CD4-positive, alpha-beta memory T cell (primary cell): ENCODE measurements at regions not wholly inside any gene's neighbourhood (a gene's known extent, or its start where the extent isn't known, plus 50 kb on each side); places are given as distances from the start of the nearest gene placed in this dataset.

ENCODE experiments used
- CTCF ChIA-PET: fragments of 350-600 bp; sonication (Branson Sonifier 250); formaldehyde crosslinking; loops from one replicate; lab custom pipeline; 2021; ENCODE audit warnings: inconsistent platforms; ENCODE audit not compliant: partially characterized antibody; lab: Charles Lee
- POLR2A ChIA-PET: fragments of 350-600 bp; sonication (Branson Sonifier 250); formaldehyde crosslinking; loops from one replicate; lab custom pipeline; 2021; ENCODE audit not compliant: partially characterized antibody; lab: Charles Lee
- DNase-seq, 5 donors: peaks; one replicate each; pipeline versions ENCODE4 v3.0.0 to v3.0.0-alpha.2; 2020 to 2022; ENCODE audit warnings: mixed read lengths in 1 of 5
- H3K27ac ChIP-seq: one replicate; pipeline ENCODE4 v1.7.0; 2013; ENCODE audit warnings: low read depth, low read length
- H3K27me3 ChIP-seq: 2 replicates; pipeline ENCODE4 v1.7.0; 2013; ENCODE audit warnings: mild to moderate bottlenecking, low read length, moderate library complexity; ENCODE audit not compliant: insufficient read depth
- H3K36me3 ChIP-seq: 2 replicates; pipeline ENCODE4 v1.7.0; 2013; ENCODE audit warnings: mild to moderate bottlenecking, low read length, moderate library complexity; ENCODE audit not compliant: insufficient read depth
- H3K4me1 ChIP-seq: 2 replicates; pipeline ENCODE4 v1.7.0; 2013; ENCODE audit warnings: mild to moderate bottlenecking, low read length, moderate library complexity; ENCODE audit not compliant: insufficient read depth
- H3K4me3 ChIP-seq, 2 donors: one replicate each; pipeline ENCODE4 v1.7.0; 2013; ENCODE audit warnings: low read length in 2 of 2, mild to moderate bottlenecking in 1 of 2
- H3K9me3 ChIP-seq, 2 donors: one replicate each; pipeline ENCODE4 v1.7.0; 2013; ENCODE audit warnings: low read length in 2 of 2, control low read depth in 1 of 2; ENCODE audit not compliant: control insufficient read depth in 1 of 2
- H3K27ac Mint-ChIP-seq, 7 donors: one replicate each; pipeline ENCODE4 v1.8.0; 2020 to 2021; ENCODE audit warnings: mixed read lengths in 7 of 7, mild to moderate bottlenecking in 6 of 7, inconsistent platforms in 3 of 7, moderate library complexity in 3 of 7
- H3K27me3 Mint-ChIP-seq, 2 donors: one replicate each; pipeline ENCODE4 v1.8.0; 2020 to 2021; ENCODE audit warnings: mixed read lengths in 2 of 2
- H3K36me3 Mint-ChIP-seq, 2 donors: one replicate each; pipeline ENCODE4 v1.8.0; 2020 to 2021; ENCODE audit warnings: mixed read lengths in 2 of 2, inconsistent platforms in 1 of 2, mild to moderate bottlenecking in 1 of 2
- H3K4me1 Mint-ChIP-seq, 4 donors: one replicate each; pipeline ENCODE4 v1.8.0; 2020 to 2021; ENCODE audit warnings: mixed read lengths in 4 of 4, mild to moderate bottlenecking in 1 of 4
- H3K4me3 Mint-ChIP-seq, 8 donors: one replicate each; pipeline ENCODE4 v1.8.0; 2020 to 2021; ENCODE audit warnings: mixed read lengths in 8 of 8, mild to moderate bottlenecking in 7 of 8, moderate library complexity in 6 of 8, inconsistent platforms in 3 of 8
- H3K9me3 Mint-ChIP-seq, 8 donors: one replicate each; pipeline ENCODE4 v1.8.0; 2020 to 2021; ENCODE audit warnings: mixed read lengths in 8 of 8, mild to moderate bottlenecking in 5 of 8, inconsistent platforms in 3 of 8, moderate library complexity in 1 of 8
- intact Hi-C: fragments of 100-400 bp; cut with micrococcal nuclease; formaldehyde crosslinking; loops from one replicate; pipeline ENCODE4 v1.15.1; 2023

GRCh38 chr12:89864411-89864810, 155.8 kb upstream of the ATP2B1 start:
- Mint-ChIP-seq H3K4me3 (peak overlapping the region in 7 of 8 donors; percentile 9 to 87 (median 60)), H3K27me3 (no peaks in the 10 kb centered on the region), H3K9me3 (peaks cover 0 to 4% (median 2%) of the 10 kb centered on the region in 8 donors), H3K4me1 (peaks cover 43 to 63% (median 55%) of the 10 kb centered on the region in 4 donors), H3K27ac (peak overlapping the region; percentile 91 to 99 (median 99)), H3K36me3 (peaks cover 0 to 8% of the 10 kb centered on the region in 2 donors)
- H3K9me3 ChIP-seq, result no peaks in the 10 kb centered on the region
- no peaks in the 10 kb centered on the region for H3K27me3 ChIP-seq
- H3K36me3 ChIP-seq, result no peaks in the 10 kb centered on the region
- H3K4me1 ChIP-seq, result peaks cover 56% of the 10 kb centered on the region
- H3K27ac ChIP-seq, result peak overlapping the region; percentile 95
- ChIA-PET CTCF (interaction anchor here (1.0 to 3.4 kb wide), 6 partner anchors 10 to 239 kb away, joined by 3 to 27 read pairs (median 8); partner anchors contain the start of gene ATP2B1), POLR2A (interaction anchor here (0.7 to 13.9 kb wide), 27 partner anchors 9 to 1722 kb away, joined by 3 to 296 read pairs (median 7); partner anchors contain the start of genes ATP2B1, CEP290, DUSP6 and GALNT4)
- intact Hi-C loops, result loop anchor here (2.0 to 5.0 kb wide), 3 partner anchors 238 to 512 kb away; partner anchors contain the start of genes DUSP6 and POC1B
- no peak for DNase-seq
- no peak overlapping the region for H3K4me3 ChIP-seq

DNA sequence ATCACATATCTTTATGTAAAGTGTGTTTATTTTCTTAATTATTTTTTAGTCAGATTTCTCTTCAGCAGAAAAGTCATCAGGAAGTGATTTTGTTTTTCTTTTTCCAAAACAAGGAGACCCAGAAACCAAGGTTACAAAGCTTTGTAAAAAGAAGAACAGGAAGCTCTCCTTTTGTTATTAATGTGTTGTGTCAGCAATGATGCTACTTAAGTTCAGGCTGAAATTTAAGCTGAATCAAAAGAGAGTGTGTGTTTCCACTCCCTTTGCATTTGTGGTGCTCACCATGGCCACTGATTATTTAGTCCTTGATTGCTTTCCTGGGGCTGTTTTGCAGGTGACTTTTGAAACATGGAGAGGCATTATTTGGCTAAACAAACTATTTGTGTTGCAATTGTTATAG, 155.3 kb upstream of the ATP2B1 start:
- Histone ChIP-seq H3K27me3 (no peaks in the 10 kb centered on the region), H3K9me3 (no peaks in the 10 kb centered on the region), H3K36me3 (no peaks in the 10 kb centered on the region), H3K27ac (peak overlapping the region; percentile 95), H3K4me3 (no peak overlapping the region), H3K4me1 (peaks cover 60% of the 10 kb centered on the region)
- Mint-ChIP-seq H3K4me3 (peak overlapping the region; percentile 69 to 87 (median 82)), H3K27ac (peak overlapping the region; percentile 91 to 99 (median 99)), H3K27me3 (no peaks in the 10 kb centered on the region), H3K4me1 (peaks cover 46 to 67% (median 59%) of the 10 kb centered on the region in 4 donors), H3K9me3 (peaks cover 0 to 4% (median 2%) of the 10 kb centered on the region in 8 donors), H3K36me3 (peaks cover 0 to 8% of the 10 kb centered on the region in 2 donors)
- ChIA-PET CTCF (interaction anchor here (0.8 to 3.4 kb wide), 10 partner anchors 10 to 339 kb away, joined by 3 to 27 read pairs (median 6); partner anchors contain the start of genes ATP2B1 and GALNT4), POLR2A (interaction anchor here (0.7 to 13.9 kb wide), 32 partner anchors 8 to 1722 kb away, joined by 3 to 296 read pairs (median 6); partner anchors contain the start of genes ATP2B1, CEP290, DUSP6 and GALNT4)
- intact Hi-C loops, result loop anchor here (1.0 to 5.0 kb wide), 7 partner anchors 16 to 511 kb away; partner anchors contain the start of genes DUSP6 and POC1B
- DNase-seq, result peak in 1 of 5 donors; percentile 61

DNA sequence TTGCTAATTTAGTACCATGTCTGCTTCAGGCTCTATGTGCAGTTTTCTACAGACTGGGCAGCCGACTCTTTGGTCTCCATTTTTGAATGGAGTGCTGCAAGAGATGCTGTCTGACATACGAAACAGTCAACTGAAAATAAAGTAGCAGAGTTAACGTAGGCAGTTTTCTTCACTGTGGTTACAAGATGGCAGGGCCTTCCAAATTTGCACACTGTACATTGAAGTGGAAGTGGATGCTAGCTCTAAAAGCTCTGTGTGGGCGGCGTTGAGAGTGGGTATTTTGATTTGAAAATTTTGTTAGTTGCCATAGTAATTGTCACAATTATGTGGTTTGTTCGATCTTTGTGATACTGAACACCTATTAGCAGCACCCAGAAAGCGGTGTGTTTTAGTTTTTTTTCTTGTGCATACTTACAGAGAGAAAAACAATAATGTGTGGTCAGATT, 154.9 kb upstream of the ATP2B1 start:
- peak overlapping the region; percentile 95 for H3K27ac ChIP-seq
- intact Hi-C loops, result loop anchor here (1.0 to 5.0 kb wide), 6 partner anchors 17 to 336 kb away; partner anchors contain the start of gene POC1B
- Mint-ChIP-seq H3K4me3 (peak overlapping the region; percentile 69 to 87 (median 82)), H3K9me3 (peaks cover 0 to 4% (median 2%) of the 10 kb centered on the region in 8 donors), H3K4me1 (peaks cover 50 to 72% (median 63%) of the 10 kb centered on the region in 4 donors), H3K36me3 (peaks cover 0 to 8% of the 10 kb centered on the region in 2 donors), H3K27ac (peak overlapping the region; percentile 91 to 99 (median 99)), H3K27me3 (no peaks in the 10 kb centered on the region)
- peak overlapping the region; percentile 26 to 39 for H3K4me3 ChIP-seq
- ChIA-PET CTCF (interaction anchor here (0.6 to 3.4 kb wide), 15 partner anchors 11 to 339 kb away, joined by 3 to 27 read pairs (median 5); partner anchors contain the start of genes ATP2B1 and GALNT4), POLR2A (interaction anchor here (0.7 to 13.9 kb wide), 34 partner anchors 8 to 1721 kb away, joined by 3 to 296 read pairs (median 6); partner anchors contain the start of genes ATP2B1, CEP290, DUSP6 and GALNT4)
- H3K27me3 ChIP-seq, result no peaks in the 10 kb centered on the region
- peaks cover 62% of the 10 kb centered on the region for H3K4me1 ChIP-seq
- H3K36me3 ChIP-seq, result no peaks in the 10 kb centered on the region
- no peaks in the 10 kb centered on the region for H3K9me3 ChIP-seq
- DNase-seq, result peak; percentile 86 to 94 (median 91)

DNA sequence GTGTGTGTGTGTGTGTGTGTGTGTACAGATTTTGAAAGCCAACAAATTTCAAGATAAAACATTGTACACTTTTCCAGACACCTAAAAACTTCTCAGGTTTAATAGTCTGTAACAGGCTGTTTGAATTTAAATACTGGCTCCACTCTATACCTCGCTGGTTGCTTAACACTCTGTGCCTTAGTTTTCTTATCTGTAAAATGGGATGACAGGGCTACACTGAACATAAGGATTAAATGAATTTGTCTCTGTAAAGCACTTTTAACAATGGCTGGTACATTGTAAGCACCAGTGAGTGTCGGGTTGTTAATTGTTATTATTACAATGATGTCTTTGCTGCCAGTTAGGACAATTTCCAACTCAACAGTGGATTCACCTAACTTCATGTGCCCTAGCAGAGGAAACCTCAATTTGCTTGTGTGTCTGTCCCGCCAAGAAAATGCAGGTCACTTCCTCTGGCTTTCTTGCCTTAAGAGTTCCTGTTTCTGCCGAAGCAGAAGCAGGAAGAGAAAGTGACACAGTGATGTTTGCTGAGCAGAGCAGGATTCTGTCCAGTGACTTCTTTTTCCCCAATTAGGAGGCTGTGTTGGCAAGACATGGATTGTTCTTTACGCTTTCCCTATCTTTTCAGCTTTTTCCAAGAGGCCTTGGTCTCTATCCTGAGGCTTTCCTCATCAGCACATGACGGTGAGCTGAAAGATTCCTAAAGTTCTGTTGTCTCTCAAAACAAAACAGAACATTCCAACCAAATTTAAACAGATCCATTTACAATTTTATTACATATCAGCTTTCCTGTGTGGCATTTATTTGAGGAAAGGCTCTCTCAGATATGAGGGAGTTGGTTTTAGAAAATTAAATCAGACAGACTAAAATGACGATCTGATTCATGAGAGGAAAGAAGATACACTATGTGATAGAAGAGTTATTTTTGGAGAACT, 154.1 kb upstream of the ATP2B1 start:
- Histone ChIP-seq H3K36me3 (no peaks in the 10 kb centered on the region), H3K4me1 (peaks cover 62% of the 10 kb centered on the region), H3K9me3 (no peaks in the 10 kb centered on the region), H3K4me3 (peak overlapping the region; percentile 26 to 39), H3K27ac (peak overlapping the region; percentile 95), H3K27me3 (no peaks in the 10 kb centered on the region)
- Mint-ChIP-seq H3K27me3 (no peaks in the 10 kb centered on the region), H3K4me1 (peaks cover 55 to 79% (median 67%) of the 10 kb centered on the region in 4 donors), H3K36me3 (peaks cover 0 to 8% of the 10 kb centered on the region in 2 donors), H3K9me3 (peaks cover 0 to 4% (median 2%) of the 10 kb centered on the region in 8 donors), H3K4me3 (peak overlapping the region; percentile 69 to 87 (median 82)), H3K27ac (peak overlapping the region; percentile 91 to 99 (median 99))
- intact Hi-C loops, result loop anchor here (1.0 to 5.0 kb wide), 6 partner anchors 18 to 335 kb away; partner anchors contain the start of gene POC1B
- POLR2A ChIA-PET, result interaction anchor here (0.7 to 13.9 kb wide), 27 partner anchors 9 to 511 kb away, joined by 3 to 296 read pairs (median 7); partner anchors contain the start of genes ATP2B1, DUSP6 and GALNT4
- DNase-seq, result peak; percentile 68 to 79 (median 75)
- CTCF ChIA-PET, result interaction anchor here (0.6 to 3.4 kb wide), 15 partner anchors 11 to 338 kb away, joined by 3 to 27 read pairs (median 5); partner anchors contain the start of gene GALNT4

DNA sequence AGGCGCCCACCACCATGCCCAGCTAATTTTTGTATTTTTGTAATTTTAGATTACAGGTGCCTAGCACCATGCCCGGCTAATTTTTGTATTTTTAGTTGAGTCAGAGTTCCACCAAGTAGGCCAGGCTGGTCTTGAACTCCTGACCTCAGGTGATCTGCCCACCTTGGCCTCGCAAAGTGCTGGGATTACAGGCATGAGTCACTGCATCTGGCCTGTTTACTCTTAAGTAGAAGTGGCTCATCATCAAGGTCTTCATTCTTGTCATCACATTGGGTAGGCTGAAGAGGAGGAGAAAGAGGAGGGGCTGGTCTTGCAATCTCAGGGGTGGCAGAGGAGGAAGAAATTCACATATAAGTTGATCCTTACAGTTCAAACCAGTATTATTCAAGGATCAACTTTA, 152.4 kb upstream of the ATP2B1 start:
- H3K4me3 Mint-ChIP-seq, result peak overlapping the region in 2 of 8 donors; percentile 43 to 87
- CTCF ChIA-PET, result interaction anchor here (1.7 to 4.0 kb wide), 6 partner anchors 89 to 322 kb away, joined by 6 to 51 read pairs (median 12); partner anchors contain the start of gene ATP2B1
- no peak for DNase-seq
- POLR2A ChIA-PET, result interaction anchor here (2.1 to 13.9 kb wide), 3 partner anchors 20 to 155 kb away, joined by 11 to 296 read pairs (median 100); partner anchors contain the start of gene ATP2B1
- H3K27me3 ChIP-seq, result no peaks in the 10 kb centered on the region
- H3K9me3 Mint-ChIP-seq, result peaks cover 0 to 4% (median 2%) of the 10 kb centered on the region in 8 donors
- peaks cover 0 to 8% of the 10 kb centered on the region in 2 donors for H3K36me3 Mint-ChIP-seq
- H3K9me3 ChIP-seq, result no peaks in the 10 kb centered on the region
- intact Hi-C loops, result loop anchor here (5.0 kb wide), 2 partner anchors 241 to 334 kb away; partner anchors contain the start of gene POC1B
- peak overlapping the region; percentile 78 to 99 (median 98) for H3K27ac Mint-ChIP-seq
- H3K4me1 Mint-ChIP-seq, result peaks cover 61 to 91% (median 73%) of the 10 kb centered on the region in 4 donors
- H3K27ac ChIP-seq, result no peak overlapping the region
- H3K36me3 ChIP-seq, result no peaks in the 10 kb centered on the region
- no peak overlapping the region for H3K4me3 ChIP-seq
- peaks cover 72% of the 10 kb centered on the region for H3K4me1 ChIP-seq
- no peaks in the 10 kb centered on the region for H3K27me3 Mint-ChIP-seq
